ENCODE measurements at regions not wholly inside any gene's neighbourhood (a gene's known extent, or its start where the extent isn't known, plus 50 kb on each side); places are given as distances from the start of the nearest gene placed in this dataset.

DNA sequence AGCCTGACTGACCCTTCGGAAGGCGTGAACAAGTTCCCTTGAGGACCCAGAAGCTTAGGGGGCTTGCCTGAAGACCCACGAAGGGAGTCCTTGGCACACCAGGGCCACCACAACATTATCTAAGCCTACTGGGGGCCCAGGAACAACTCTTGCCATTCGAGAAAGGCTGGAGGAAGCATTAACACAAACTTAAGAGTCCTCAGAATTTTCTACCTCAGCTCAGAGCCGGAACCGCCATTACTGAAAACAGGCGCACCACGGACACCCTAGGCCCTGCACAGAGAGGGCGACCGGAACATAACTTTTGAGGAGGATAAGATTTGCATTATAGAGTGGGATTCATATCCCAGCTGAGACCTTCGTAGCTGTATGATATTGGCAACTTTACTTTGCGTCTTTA is 229.1 kb downstream of the ADAM29 start:
- Histone ChIP-seq H3K9me3 (ENCODE audit: control insufficient read depth, insufficient read depth, low read length) (peaks cover 6% of the 10 kb centered on the region), H3K4me1 (ENCODE audit: control insufficient read depth, insufficient read depth, low read length) (no peaks in the 10 kb centered on the region), H3K36me3 (ENCODE audit: control insufficient read depth, insufficient read depth, low read length) (no peaks in the 10 kb centered on the region), H3K27me3 (ENCODE audit: control insufficient read depth, insufficient read depth, low read length) (no peaks in the 10 kb centered on the region), H3K27ac (ENCODE audit: low read length) (no peak overlapping the region), H3K4me3 (ENCODE audit: low read length) (no peak overlapping the region)
- DNase-seq (no peak), ATAC-seq (no peak)
- peaks cover 22% of the 10 kb centered on the region in 2 donors for H3K9me3 Mint-ChIP-seq
- intact Hi-C loops (cut with micrococcal nuclease): no loop called here
- H3K27ac Mint-ChIP-seq: no peak overlapping the region
- no peaks in the 10 kb centered on the region for H3K4me1 Mint-ChIP-seq
- no peaks in the 10 kb centered on the region for H3K27me3 Mint-ChIP-seq (ENCODE audit: low read depth in 2 of 2)
- WGBS (ENCODE audit: insufficient coverage): 85% methylated on average over 12 of the region's 12 CpGs
- no peak overlapping the region for H3K4me3 Mint-ChIP-seq
- TF ChIP-seq, protein P1, sequence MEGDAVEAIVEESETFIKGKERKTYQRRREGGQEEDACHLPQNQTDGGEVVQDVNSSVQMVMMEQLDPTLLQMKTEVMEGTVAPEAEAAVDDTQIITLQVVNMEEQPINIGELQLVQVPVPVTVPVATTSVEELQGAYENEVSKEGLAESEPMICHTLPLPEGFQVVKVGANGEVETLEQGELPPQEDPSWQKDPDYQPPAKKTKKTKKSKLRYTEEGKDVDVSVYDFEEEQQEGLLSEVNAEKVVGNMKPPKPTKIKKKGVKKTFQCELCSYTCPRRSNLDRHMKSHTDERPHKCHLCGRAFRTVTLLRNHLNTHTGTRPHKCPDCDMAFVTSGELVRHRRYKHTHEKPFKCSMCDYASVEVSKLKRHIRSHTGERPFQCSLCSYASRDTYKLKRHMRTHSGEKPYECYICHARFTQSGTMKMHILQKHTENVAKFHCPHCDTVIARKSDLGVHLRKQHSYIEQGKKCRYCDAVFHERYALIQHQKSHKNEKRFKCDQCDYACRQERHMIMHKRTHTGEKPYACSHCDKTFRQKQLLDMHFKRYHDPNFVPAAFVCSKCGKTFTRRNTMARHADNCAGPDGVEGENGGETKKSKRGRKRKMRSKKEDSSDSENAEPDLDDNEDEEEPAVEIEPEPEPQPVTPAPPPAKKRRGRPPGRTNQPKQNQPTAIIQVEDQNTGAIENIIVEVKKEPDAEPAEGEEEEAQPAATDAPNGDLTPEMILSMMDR (IDR thresholded peaks at IDR 0.05): no peak
- H3K36me3 Mint-ChIP-seq: peaks cover 21% of the 10 kb centered on the region

DNA sequence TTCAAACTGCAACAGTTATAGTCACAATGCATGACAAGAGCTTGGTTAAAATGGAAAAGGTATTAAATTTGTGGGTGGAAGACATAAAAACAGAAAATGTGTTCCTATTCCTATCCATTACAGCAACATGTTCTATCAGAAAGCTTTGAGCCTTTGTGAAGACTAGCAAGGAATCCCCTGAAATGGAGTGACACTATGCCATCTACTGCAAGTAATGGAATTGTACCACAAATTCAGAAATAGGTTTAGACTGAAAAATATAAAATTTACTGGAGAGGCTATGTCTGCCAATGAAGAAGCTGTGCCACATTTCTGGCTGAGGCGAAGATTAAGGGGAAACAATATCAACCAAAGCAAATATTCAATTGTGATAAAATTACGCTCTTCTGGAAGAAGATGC is 247.9 kb downstream of the ADAM29 start:
- WGBS (ENCODE audit: insufficient coverage): 91% methylated on average over 2 of the region's 2 CpGs
- H3K27ac Mint-ChIP-seq: no peak overlapping the region

DNA sequence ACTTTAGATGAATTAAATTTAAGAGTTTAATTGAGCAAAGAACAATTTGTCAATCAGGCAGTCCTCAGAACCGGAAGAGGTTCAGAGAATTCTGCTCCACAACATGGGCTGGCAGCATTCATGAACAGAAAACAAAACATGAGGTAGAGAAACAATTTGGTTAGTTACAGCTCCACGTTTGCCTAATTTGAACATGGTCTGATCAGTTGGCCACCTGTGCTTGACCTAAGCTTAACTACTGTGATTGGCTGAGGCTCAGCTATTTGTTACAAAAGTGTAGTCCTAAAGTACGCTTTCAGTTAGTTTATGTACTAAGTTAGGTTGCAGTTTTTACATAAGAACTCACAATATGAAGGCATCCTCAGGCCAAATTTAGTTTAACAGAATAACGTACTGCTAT is 258.6 kb downstream of the ADAM29 start:
- H3K9me3 Mint-ChIP-seq: peaks cover 2 to 13% of the 10 kb centered on the region in 2 donors
- ATAC-seq: no peak
- intact Hi-C loops (cut with micrococcal nuclease): no loop called here
- TF ChIP-seq, protein P1 (IDR thresholded peaks at IDR 0.05): no peak
- H3K4me3 ChIP-seq (ENCODE audit: low read length): no peak overlapping the region
- no peaks in the 10 kb centered on the region for H3K4me1 Mint-ChIP-seq
- 90% methylated on average over 3 of the region's 4 CpGs for WGBS (ENCODE audit: insufficient coverage)
- H3K27ac Mint-ChIP-seq: no peak overlapping the region
- no peak overlapping the region for H3K27ac ChIP-seq (ENCODE audit: low read length)
- H3K36me3 ChIP-seq (ENCODE audit: control insufficient read depth, insufficient read depth, low read length): no peaks in the 10 kb centered on the region
- H3K36me3 Mint-ChIP-seq: no peaks in the 10 kb centered on the region
- peaks cover 2% of the 10 kb centered on the region for H3K9me3 ChIP-seq (ENCODE audit: control insufficient read depth, insufficient read depth, low read length)
- no peaks in the 10 kb centered on the region for H3K27me3 Mint-ChIP-seq (ENCODE audit: low read depth in 2 of 2)
- H3K4me3 Mint-ChIP-seq: no peak overlapping the region
- no peaks in the 10 kb centered on the region for H3K4me1 ChIP-seq (ENCODE audit: control insufficient read depth, insufficient read depth, low read length)
- H3K27me3 ChIP-seq (ENCODE audit: control insufficient read depth, insufficient read depth, low read length): no peaks in the 10 kb centered on the region
- no peak for DNase-seq

More for the DNA sequence above, 247.9 kb downstream of the ADAM29 start:
- Histone ChIP-seq H3K36me3 (ENCODE audit: control insufficient read depth, insufficient read depth, low read length) (no peaks in the 10 kb centered on the region), H3K27me3 (ENCODE audit: control insufficient read depth, insufficient read depth, low read length) (no peaks in the 10 kb centered on the region), H3K9me3 (ENCODE audit: control insufficient read depth, insufficient read depth, low read length) (no peaks in the 10 kb centered on the region), H3K4me3 (ENCODE audit: low read length) (no peak overlapping the region), H3K4me1 (ENCODE audit: control insufficient read depth, insufficient read depth, low read length) (no peaks in the 10 kb centered on the region), H3K27ac (ENCODE audit: low read length) (no peak overlapping the region)
- peaks cover 8 to 29% of the 10 kb centered on the region in 2 donors for H3K9me3 Mint-ChIP-seq
- H3K4me1 Mint-ChIP-seq: no peaks in the 10 kb centered on the region
- DNase-seq (no peak), ATAC-seq (no peak)
- H3K27me3 Mint-ChIP-seq (ENCODE audit: low read depth in 2 of 2): no peaks in the 10 kb centered on the region
- H3K36me3 Mint-ChIP-seq: peaks cover 5% of the 10 kb centered on the region
- H3K4me3 Mint-ChIP-seq: no peak overlapping the region
- TF ChIP-seq, protein P1 (IDR thresholded peaks at IDR 0.05): no peak
- intact Hi-C loops (cut with micrococcal nuclease): no loop called here

DNA sequence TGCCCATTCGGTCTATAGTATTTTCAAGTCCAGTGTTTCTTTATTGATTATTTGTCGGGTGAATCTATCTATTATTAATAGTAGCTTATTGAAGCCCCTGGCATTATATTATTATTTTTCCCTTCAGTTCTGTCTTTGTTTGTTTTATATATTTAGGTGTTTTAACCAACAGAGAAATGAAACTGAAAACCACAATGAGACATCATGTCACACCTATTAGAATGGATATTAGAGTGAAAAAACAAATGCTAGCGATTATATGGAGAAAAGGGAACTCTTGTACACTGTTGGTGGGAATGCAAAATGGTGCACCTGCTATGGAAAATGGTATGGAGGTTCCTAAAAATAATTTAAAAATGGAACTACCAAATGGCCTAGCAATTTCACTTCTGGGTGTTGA is 272.5 kb downstream of the ADAM29 start:
- Histone ChIP-seq H3K4me1 (ENCODE audit: control insufficient read depth, insufficient read depth, low read length) (no peaks in the 10 kb centered on the region), H3K27me3 (ENCODE audit: control insufficient read depth, insufficient read depth, low read length) (no peaks in the 10 kb centered on the region), H3K9me3 (ENCODE audit: control insufficient read depth, insufficient read depth, low read length) (no peaks in the 10 kb centered on the region), H3K4me3 (ENCODE audit: low read length) (no peak overlapping the region), H3K36me3 (ENCODE audit: control insufficient read depth, insufficient read depth, low read length) (no peaks in the 10 kb centered on the region), H3K27ac (ENCODE audit: low read length) (no peak overlapping the region)
- H3K36me3 Mint-ChIP-seq: no peaks in the 10 kb centered on the region
- intact Hi-C loops (cut with micrococcal nuclease): no loop called here
- DNase-seq (no peak), ATAC-seq (no peak)
- 70% methylated on average over 1 of the region's 3 CpGs for WGBS (ENCODE audit: insufficient coverage)
- H3K4me3 Mint-ChIP-seq: no peak overlapping the region
- H3K9me3 Mint-ChIP-seq: peaks cover 5 to 14% of the 10 kb centered on the region in 2 donors
- no peaks in the 10 kb centered on the region for H3K4me1 Mint-ChIP-seq
- no peak overlapping the region for H3K27ac Mint-ChIP-seq
- TF ChIP-seq, protein P1 (IDR thresholded peaks at IDR 0.05): no peak
- no peaks in the 10 kb centered on the region for H3K27me3 Mint-ChIP-seq (ENCODE audit: low read depth in 2 of 2)

Measured in natural killer cell (primary cell).